ENCODE measurements at regions not wholly inside any gene's neighbourhood (a gene's known extent, or its start where the extent isn't known, plus 50 kb on each side); places are given as distances from the start of the nearest gene placed in this dataset.

GRCh38 chr12:125996443-125996842 is 931.2 kb downstream of the AACS start:
- Histone ChIP-seq H2AFZ (no peak overlapping the region), H3K36me3 (ENCODE audit: low read depth) (no peaks in the 10 kb centered on the region), H3K79me2 (ENCODE audit: low read depth) (no peaks in the 10 kb centered on the region), H3K4me1 (replicated peaks; ENCODE audit: insufficient read depth) (no peaks in the 10 kb centered on the region), H3K4me2 (no peak overlapping the region), H3K27ac (no peak overlapping the region), H3K4me3 (no peak overlapping the region), H3K9me3 (ENCODE audit: insufficient read depth, low read depth) (no peaks in the 10 kb centered on the region), H3F3A (ENCODE audit: insufficient read depth, low read depth) (no peaks in the 10 kb centered on the region), H3K9me2 (ENCODE audit: insufficient read depth) (no peaks in the 10 kb centered on the region), H4K20me1 (ENCODE audit: insufficient read depth) (no peaks in the 10 kb centered on the region), H3K27me3 (ENCODE audit: insufficient read depth, low read depth) (no peaks in the 10 kb centered on the region)
- ChIA-PET POLR2A (ENCODE audit: unreplicated experiment) (no interaction called here), CTCF (no interaction called here)
- intact Hi-C loops (cut with micrococcal nuclease; ENCODE audit: unreplicated experiment), result no loop called here
- TF ChIP-seq CTCF (conservative IDR thresholded peaks at IDR 0.05) (no peak), EZH2 (IDR thresholded peaks at IDR 0.05; ENCODE audit: low read depth) (no peak)
- DNase-seq, result no peak
- no TSS peak for BruUV-seq (replicated peaks)

- intact Hi-C loops (cut with micrococcal nuclease; ENCODE audit: unreplicated experiment), result no loop called here
- Histone ChIP-seq H3K36me3 (ENCODE audit: low read depth) (no peaks in the 10 kb centered on the region), H4K20me1 (ENCODE audit: insufficient read depth) (no peaks in the 10 kb centered on the region), H3K4me2 (no peak overlapping the region), H3K9me2 (ENCODE audit: insufficient read depth) (no peaks in the 10 kb centered on the region), H3F3A (ENCODE audit: insufficient read depth, low read depth) (no peaks in the 10 kb centered on the region), H3K9me3 (ENCODE audit: insufficient read depth, low read depth) (no peaks in the 10 kb centered on the region; the same call in 1 of the 2 replicates), H3K27me3 (ENCODE audit: insufficient read depth, low read depth) (no peaks in the 10 kb centered on the region), H2AFZ (no peak overlapping the region), H3K79me2 (ENCODE audit: low read depth) (no peaks in the 10 kb centered on the region), H3K4me3 (no peak overlapping the region), H3K4me1 (replicated peaks; ENCODE audit: insufficient read depth) (no peaks in the 10 kb centered on the region), H3K27ac (no peak overlapping the region)
- POLR2A ChIA-PET (ENCODE audit: unreplicated experiment), result no interaction called here
- CTCF ChIA-PET, result no interaction called here
- TF ChIP-seq EZH2 (IDR thresholded peaks at IDR 0.05; ENCODE audit: low read depth), result no peak
- no peak for TF ChIP-seq CTCF (conservative IDR thresholded peaks at IDR 0.05)
- no peak for DNase-seq
- BruUV-seq (replicated peaks), result no TSS peak
Observed at GRCh38 chr12:125999628-126000027, 934.4 kb downstream of the AACS start.

DNA sequence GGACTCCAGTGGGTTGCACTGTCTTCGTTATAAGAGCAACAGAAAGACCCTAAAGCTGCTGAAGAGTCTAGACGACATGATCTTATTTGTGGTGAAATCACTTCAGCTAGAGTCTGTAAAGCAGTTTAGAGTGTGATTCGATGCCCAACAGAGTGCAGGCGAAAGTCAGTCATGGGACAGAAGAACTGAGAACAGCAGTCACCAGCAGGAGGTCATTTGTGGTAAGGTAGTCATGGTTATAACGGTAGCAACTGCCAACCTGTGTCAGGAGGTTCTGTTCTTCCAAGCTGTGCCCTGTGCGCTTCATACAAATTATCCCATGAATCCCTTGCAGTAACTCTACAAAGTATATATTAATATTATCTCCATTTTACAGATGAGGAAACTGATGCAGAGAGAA is 954.1 kb downstream of the AACS start:
- no TSS peak for BruUV-seq (replicated peaks)
- ChIA-PET CTCF (no interaction called here), POLR2A (ENCODE audit: unreplicated experiment) (no interaction called here)
- Histone ChIP-seq H3F3A (ENCODE audit: insufficient read depth, low read depth) (no peaks in the 10 kb centered on the region), H3K9me3 (ENCODE audit: insufficient read depth, low read depth) (no peaks in the 10 kb centered on the region), H3K79me2 (ENCODE audit: low read depth) (no peaks in the 10 kb centered on the region), H2AFZ (no peak overlapping the region), H4K20me1 (ENCODE audit: insufficient read depth) (no peaks in the 10 kb centered on the region), H3K27ac (no peak overlapping the region), H3K4me1 (replicated peaks; ENCODE audit: insufficient read depth) (no peaks in the 10 kb centered on the region), H3K36me3 (ENCODE audit: low read depth) (no peaks in the 10 kb centered on the region), H3K4me3 (no peak overlapping the region), H3K4me2 (no peak overlapping the region), H3K27me3 (ENCODE audit: insufficient read depth, low read depth) (no peaks in the 10 kb centered on the region), H3K9me2 (ENCODE audit: insufficient read depth) (no peaks in the 10 kb centered on the region)
- no peak for TF ChIP-seq CTCF (conservative IDR thresholded peaks at IDR 0.05)
- TF ChIP-seq EZH2 (IDR thresholded peaks at IDR 0.05; ENCODE audit: low read depth), result no peak
- no peak for DNase-seq
- intact Hi-C loops (cut with micrococcal nuclease; ENCODE audit: unreplicated experiment), result no loop called here
